IMR-90 (cell line): ENCODE measurements at regions not wholly inside any gene's neighbourhood (a gene's known extent, or its start where the extent isn't known, plus 50 kb on each side); places are given as distances from the start of the nearest gene placed in this dataset.

Experiments used
- ATAC-seq: fragments of 200-7000 bp; cut with Tn5 transposase; 2 replicates; pipeline ENCODE4 v1.9.1; 2020; ENCODE audit warnings: low read depth, mild to moderate bottlenecking, moderate library complexity
- BruUV-seq: library from RNA; stranded (reverse); fragments of 400-500 nt; replicated peaks from 2 replicates; lab custom pipeline; 2021; lab: Mats Ljungman, UMichigan
- CTCF ChIA-PET: fragments of 300-600 bp; formaldehyde crosslinking; extraction: SDS; loops from one replicate; lab custom pipeline; 2021; ENCODE audit warnings: antibody characterized with exemption; lab: Yijun Ruan, JAX
- POLR2A ChIA-PET: fragments of 300-600 bp; sonication (Branson Sonifier 250); formaldehyde crosslinking; loops from one replicate; lab custom pipeline; 2022; ENCODE audit warnings: antibody characterized with exemption; ENCODE audit not compliant: unreplicated experiment; lab: Charles Lee
- DNase-seq: peaks from one replicate; pipeline ENCODE4 v3.0.0; 2013
- H2AFZ ChIP-seq: replicated peaks from 2 replicates; pipeline ENCODE3; 2013; ENCODE audit warnings: low read length, mild to moderate bottlenecking; ENCODE audit not compliant: poor library complexity
- H2AK5ac ChIP-seq: 2 replicates; pipeline ENCODE4 v1.6.1; 2013; ENCODE audit warnings: low read depth, low read length, inconsistent platforms
- H2AK9ac ChIP-seq: replicated peaks from 2 replicates; pipeline ENCODE3; 2013; ENCODE audit warnings: mild to moderate bottlenecking, low read depth, low read length, moderate library complexity; ENCODE audit not compliant: poor library complexity
- H2BK120ac ChIP-seq: 2 replicates; pipeline ENCODE4 v1.6.1; 2013; ENCODE audit warnings: low read depth, low read length, inconsistent platforms
- H2BK15ac ChIP-seq: 3 replicates; pipeline ENCODE4 v1.6.1; 2013; ENCODE audit warnings: low read depth, low read length, inconsistent platforms
- H2BK20ac ChIP-seq: 2 replicates; pipeline ENCODE4 v1.6.1; 2013; ENCODE audit warnings: low read depth, mild to moderate bottlenecking, inconsistent platforms, low read length, moderate library complexity
- H2BK5ac ChIP-seq: 2 replicates; pipeline ENCODE4 v1.6.1; 2013; ENCODE audit warnings: mild to moderate bottlenecking, low read depth, low read length, inconsistent platforms; ENCODE audit not compliant: poor library complexity, severe bottlenecking
- H3K14ac ChIP-seq: replicated peaks from 2 replicates; pipeline ENCODE4 v1.6.1; 2013; ENCODE audit warnings: low read depth, low read length, inconsistent platforms
- H3K18ac ChIP-seq: 2 replicates; pipeline ENCODE4 v1.6.1; 2013; ENCODE audit warnings: low read depth, low read length, control low read depth
- H3K23ac ChIP-seq: 2 replicates; pipeline ENCODE4 v1.6.1; 2013; ENCODE audit warnings: low read depth, low read length, inconsistent platforms
- H3K27ac ChIP-seq: 2 replicates; pipeline ENCODE4 v1.5.1; 2013; ENCODE audit warnings: mild to moderate bottlenecking, control low read depth, low read length; ENCODE audit not compliant: insufficient read depth
- H3K27me3 ChIP-seq: 2 replicates; pipeline ENCODE4 v1.6.1; 2013; ENCODE audit warnings: low read length; ENCODE audit not compliant: control insufficient read depth, insufficient read depth
- H3K36me3 ChIP-seq: 2 replicates; pipeline ENCODE4 v1.6.1; 2013; ENCODE audit warnings: low read length, mixed read lengths; ENCODE audit not compliant: control insufficient read depth, insufficient read depth
- H3K4ac ChIP-seq: 2 replicates; pipeline ENCODE4 v1.6.1; 2013; ENCODE audit warnings: low read depth, low read length, inconsistent platforms
- H3K4me1 ChIP-seq: 2 replicates; pipeline ENCODE4 v1.6.1; 2013; ENCODE audit warnings: low read length, mixed read lengths; ENCODE audit not compliant: control insufficient read depth, insufficient read depth
- H3K4me2 ChIP-seq: 2 replicates; pipeline ENCODE4 v1.6.1; 2013; ENCODE audit warnings: low read depth, mild to moderate bottlenecking, control low read depth, low read length, moderate library complexity
- H3K4me3 ChIP-seq: 2 replicates; pipeline ENCODE4 v1.5.1; 2013; ENCODE audit warnings: low read depth, mild to moderate bottlenecking, control low read depth, low read length, moderate library complexity; ENCODE audit not compliant: insufficient read depth
- H3K56ac ChIP-seq: 2 replicates; pipeline ENCODE4 v1.6.1; 2013; ENCODE audit warnings: low read length, inconsistent platforms; ENCODE audit not compliant: insufficient read depth; ENCODE audit errors: extremely low read depth
- H3K79me1 ChIP-seq, 2 experiments: 2 replicates each; pipeline ENCODE4 v1.6.1; 2013; ENCODE audit warnings: low read length in 2 of 2, inconsistent platforms in 1 of 2, low read depth in 1 of 2
- H3K9ac ChIP-seq: 2 replicates; pipeline ENCODE4 v1.6.1; 2013; ENCODE audit warnings: low read depth, low read length, control low read depth
- H3K9me1 ChIP-seq: 2 replicates; pipeline ENCODE4 v1.6.1; 2013; ENCODE audit warnings: low read length, inconsistent platforms; ENCODE audit not compliant: insufficient read depth
- H3K9me3 ChIP-seq: 2 replicates; pipeline ENCODE4 v1.6.1; 2013; ENCODE audit warnings: low read length; ENCODE audit not compliant: control insufficient read depth, insufficient read depth
- H4K20me1 ChIP-seq: 2 replicates; pipeline ENCODE4 v1.6.1; 2013; ENCODE audit warnings: low read length, inconsistent platforms; ENCODE audit not compliant: insufficient read depth
- H4K5ac ChIP-seq: 2 replicates; pipeline ENCODE4 v1.6.1; 2013; ENCODE audit warnings: mild to moderate bottlenecking, low read depth, low read length, control low read depth
- H4K8ac ChIP-seq, 2 experiments: 2 replicates each; pipeline ENCODE4 v1.6.1; 2013; ENCODE audit warnings: low read depth in 2 of 2, low read length in 2 of 2, control low read depth in 1 of 2, inconsistent platforms in 1 of 2
- H4K91ac ChIP-seq: 2 replicates; pipeline ENCODE4 v1.6.1; 2013; ENCODE audit warnings: low read depth, low read length, inconsistent platforms; ENCODE audit not compliant: insufficient read depth
- CEBPB ChIP-seq: IDR thresholded peaks from 2 replicates; pipeline ENCODE4 v1.6.1; 2012; ENCODE audit warnings: low read depth, low read length, improper control_type of control experiment
- CHD1 ChIP-seq: IDR thresholded peaks from 2 replicates; pipeline ENCODE4 v1.6.1; 2012; ENCODE audit warnings: low read depth, low read length, improper control_type of control experiment
- MAFK ChIP-seq: IDR thresholded peaks from 2 replicates; pipeline ENCODE4 v1.6.1; 2012; ENCODE audit warnings: low read depth, low read length, improper control_type of control experiment
- SMC3 ChIP-seq: fragments of 150-350 bp; IDR thresholded peaks from 2 replicates; pipeline ENCODE4 v1.6.1; 2016; ENCODE audit warnings: low read depth, mild to moderate bottlenecking, antibody characterized with exemption, low read length, moderate library complexity
- WGBS, 2 experiments: methylation state at CpG; one replicate each; pipeline versions ENCODE4 v1.1.5 to v1.1.7; 2013; ENCODE audit warnings: missing lambda C conversion rate in 2 of 2; ENCODE audit not compliant: insufficient read length in 1 of 2; ENCODE audit errors: extremely low coverage in 2 of 2; 5-methylcytosine and 5-hydroxymethylcytosine counted together
- dilution Hi-C: fragments of 300-500 bp; cut with HindIII; formaldehyde crosslinking; loops from one replicate; pipeline ENCODE4 v1.14.3; 2018; ENCODE audit warnings: low sequenced_read_pairs; ENCODE audit not compliant: unreplicated experiment
- in situ Hi-C: fragments of 300-500 bp; cut with MboI; formaldehyde crosslinking; loops from 3 replicates; pipeline ENCODE4 v1.14.3; 2019; ENCODE audit warnings: low sequenced_read_pairs, inconsistent platforms, mixed read lengths
- intact Hi-C: fragments of 100-400 bp; cut with micrococcal nuclease; formaldehyde crosslinking; loops from 2 replicates; pipeline ENCODE4 v1.10.0; 2022

DNA sequence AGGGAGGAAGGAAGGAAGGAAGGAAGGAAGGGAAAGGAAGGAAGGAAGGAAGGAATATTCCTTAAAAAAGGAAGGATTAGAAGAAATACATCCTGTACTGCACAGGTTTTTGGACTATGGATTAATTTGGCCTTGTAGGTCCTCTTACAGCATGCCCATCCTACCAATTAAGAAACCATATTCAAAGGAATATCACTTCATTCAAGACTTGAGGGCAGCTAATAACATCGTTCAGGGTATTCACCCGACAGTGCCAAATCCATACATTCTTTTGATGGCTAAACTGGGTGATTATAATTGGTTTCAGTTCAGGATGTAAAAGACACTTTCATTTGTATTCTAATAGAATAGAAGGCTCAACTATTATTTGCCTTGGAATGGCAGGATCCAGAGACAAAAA, 410.3 kb downstream of the PLOD2 start:
- H3K9ac ChIP-seq, result no peak overlapping the region
- H3K14ac ChIP-seq, result no peak overlapping the region
- no peak overlapping the region for H2AFZ ChIP-seq
- ChIA-PET CTCF (no interaction called here), POLR2A (no interaction called here)
- in situ Hi-C loops, result no loop called here
- no peaks in the 10 kb centered on the region for H3K27me3 ChIP-seq
- H3K18ac ChIP-seq, result no peak overlapping the region
- H3K4me2 ChIP-seq, result no peak overlapping the region
- no peaks in the 10 kb centered on the region for H3K79me1 ChIP-seq
- no peak overlapping the region for H3K4ac ChIP-seq
- no peak overlapping the region for H3K23ac ChIP-seq
- H2BK15ac ChIP-seq, result no peak overlapping the region
- H3K56ac ChIP-seq, result no peak overlapping the region
- no peak overlapping the region for H3K4me3 ChIP-seq
- dilution Hi-C loops, result no loop called here
- no CpG with 5 or more reads among the region's 2 CpGs for WGBS, 2 experiments
- intact Hi-C loops, result no loop called here
- H4K91ac ChIP-seq, result no peak overlapping the region
- H2BK5ac ChIP-seq, result no peak overlapping the region
- TF ChIP-seq MAFK (no peak), SMC3 (no peak), CHD1 (no peak), CEBPB (no peak)
- no peak overlapping the region for H2AK9ac ChIP-seq
- H3K4me1 ChIP-seq, result no peaks in the 10 kb centered on the region
- no peaks in the 10 kb centered on the region for H3K9me1 ChIP-seq
- no peak overlapping the region for H3K27ac ChIP-seq
- H2AK5ac ChIP-seq, result no peak overlapping the region
- H3K36me3 ChIP-seq, result no peaks in the 10 kb centered on the region
- no peak for ATAC-seq
- H2BK120ac ChIP-seq, result no peak overlapping the region
- no peak overlapping the region for H4K5ac ChIP-seq
- H3K9me3 ChIP-seq, result no peaks in the 10 kb centered on the region
- BruUV-seq, result no TSS peak
- H4K8ac ChIP-seq, result no peak overlapping the region
- no peaks in the 10 kb centered on the region for H4K20me1 ChIP-seq
- no peak overlapping the region for H2BK20ac ChIP-seq
- DNase-seq, result no peak
